Amygdala (tissue), 56 donors: ENCODE measurements at regions not wholly inside any gene's neighbourhood (a gene's known extent, or its start where the extent isn't known, plus 50 kb on each side); places are given as distances from the start of the nearest gene placed in this dataset.

Source experiments
- DNase-seq, 56 donors: peaks; one replicate each; lab custom pipeline; 2025; lab: John Stamatoyannopoulos, UW

GRCh38 chr18:67301592-67301991, 214.9 kb downstream of the DSEL start:
- no peak for DNase-seq

GRCh38 chr18:67300498-67300897, 216.0 kb downstream of the DSEL start:
- DNase-seq: no peak

GRCh38 chr18:67292814-67293213, 223.7 kb downstream of the DSEL start:
- DNase-seq: no peak

GRCh38 chr18:67290421-67290820, 226.1 kb downstream of the DSEL start:
- DNase-seq: no peak

GRCh38 chr18:67285583-67285982, 230.9 kb downstream of the DSEL start:
- DNase-seq: no peak

- DNase-seq: no peak
Measured at GRCh38 chr18:67282796-67283195, 233.7 kb downstream of the DSEL start.

GRCh38 chr18:67281746-67282145, 234.8 kb downstream of the DSEL start:
- no peak for DNase-seq

GRCh38 chr18:67280486-67281242, 235.9 kb downstream of the DSEL start:
- DNase-seq: no peak

- no peak for DNase-seq
Measured at GRCh38 chr18:67279988-67280387, 236.5 kb downstream of the DSEL start.

- no peak for DNase-seq
Measured at GRCh38 chr18:67278984-67279383, 237.5 kb downstream of the DSEL start.

- no peak for DNase-seq
Measured at GRCh38 chr18:67276638-67277037, 239.9 kb downstream of the DSEL start.

GRCh38 chr18:67273288-67273687, 243.2 kb downstream of the DSEL start:
- no peak for DNase-seq

GRCh38 chr18:67269206-67269605, 247.3 kb downstream of the DSEL start:
- DNase-seq: no peak

- DNase-seq: no peak
Measured at GRCh38 chr18:67268530-67268929, 248.0 kb downstream of the DSEL start.

GRCh38 chr18:67266246-67267237, 250.0 kb downstream of the DSEL start:
- DNase-seq: no peak

- no peak for DNase-seq
Measured at GRCh38 chr18:67265464-67266245, 250.9 kb downstream of the DSEL start.

- DNase-seq: no peak
Measured at GRCh38 chr18:67261931-67262552, 254.5 kb downstream of the DSEL start.

GRCh38 chr18:67260841-67261240, 255.7 kb downstream of the DSEL start:
- no peak for DNase-seq

- DNase-seq: no peak
Measured at GRCh38 chr18:67250776-67251424, 265.6 kb downstream of the DSEL start.
